ENCODE measurements at regions not wholly inside any gene's neighbourhood (a gene's known extent, or its start where the extent isn't known, plus 50 kb on each side); places are given as distances from the start of the nearest gene placed in this dataset.

DNA sequence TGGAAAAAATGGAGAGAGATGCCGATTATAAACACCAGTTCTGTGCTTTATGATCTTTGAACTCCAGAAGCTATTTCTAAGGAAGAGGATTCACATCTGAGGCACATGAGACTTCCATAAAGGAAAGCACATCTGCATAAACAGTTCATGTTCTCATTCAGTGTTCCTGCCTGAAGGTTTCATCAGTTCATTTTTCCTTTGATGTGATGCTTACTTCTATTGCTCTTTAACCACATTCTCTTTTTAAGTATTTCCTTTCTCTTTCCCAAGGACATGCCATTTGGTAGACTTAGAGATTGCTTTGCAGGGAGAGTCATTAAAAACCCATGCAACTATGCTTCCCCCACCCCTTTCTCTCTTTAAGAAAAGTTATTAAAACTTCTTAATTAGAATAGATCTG is 387.0 kb upstream of the FLRT2 start:
- ChIA-PET POLR2A (no interaction called here), CTCF (no interaction called here)
- DNase-seq, result no peak
- Mint-ChIP-seq H3K27ac (ENCODE audit: unreplicated experiment) (no peak overlapping the region), H3K9me3 (ENCODE audit: unreplicated experiment) (peaks cover 8% of the 10 kb centered on the region), H3K36me3 (ENCODE audit: insufficient read depth, unreplicated experiment) (no peaks in the 10 kb centered on the region), H3K27me3 (ENCODE audit: insufficient read depth, unreplicated experiment) (no peaks in the 10 kb centered on the region), H3K4me1 (ENCODE audit: low read depth, unreplicated experiment) (no peaks in the 10 kb centered on the region), H3K4me3 (ENCODE audit: unreplicated experiment) (no peak overlapping the region)
- intact Hi-C loops (cut with micrococcal nuclease; ENCODE audit: unreplicated experiment), result no loop called here
- BruUV-seq (replicated peaks), result no TSS peak
- TF ChIP-seq, protein P1, sequence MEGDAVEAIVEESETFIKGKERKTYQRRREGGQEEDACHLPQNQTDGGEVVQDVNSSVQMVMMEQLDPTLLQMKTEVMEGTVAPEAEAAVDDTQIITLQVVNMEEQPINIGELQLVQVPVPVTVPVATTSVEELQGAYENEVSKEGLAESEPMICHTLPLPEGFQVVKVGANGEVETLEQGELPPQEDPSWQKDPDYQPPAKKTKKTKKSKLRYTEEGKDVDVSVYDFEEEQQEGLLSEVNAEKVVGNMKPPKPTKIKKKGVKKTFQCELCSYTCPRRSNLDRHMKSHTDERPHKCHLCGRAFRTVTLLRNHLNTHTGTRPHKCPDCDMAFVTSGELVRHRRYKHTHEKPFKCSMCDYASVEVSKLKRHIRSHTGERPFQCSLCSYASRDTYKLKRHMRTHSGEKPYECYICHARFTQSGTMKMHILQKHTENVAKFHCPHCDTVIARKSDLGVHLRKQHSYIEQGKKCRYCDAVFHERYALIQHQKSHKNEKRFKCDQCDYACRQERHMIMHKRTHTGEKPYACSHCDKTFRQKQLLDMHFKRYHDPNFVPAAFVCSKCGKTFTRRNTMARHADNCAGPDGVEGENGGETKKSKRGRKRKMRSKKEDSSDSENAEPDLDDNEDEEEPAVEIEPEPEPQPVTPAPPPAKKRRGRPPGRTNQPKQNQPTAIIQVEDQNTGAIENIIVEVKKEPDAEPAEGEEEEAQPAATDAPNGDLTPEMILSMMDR (IDR thresholded peaks at IDR 0.05; ENCODE audit: insufficient read depth in 1 of 2, low read depth in 1 of 2, low read length in 1 of 2, severe bottlenecking in 1 of 2, unreplicated experiment in 1 of 2), result no peak
- H3K9me3 ChIP-seq, result no peaks in the 10 kb centered on the region
- no peaks in the 10 kb centered on the region for H3K36me3 ChIP-seq (ENCODE audit: control insufficient read depth, insufficient read depth, low read length)
- no peak overlapping the region for H3K4me3 ChIP-seq (ENCODE audit: low read depth, low read length)
- no peaks in the 10 kb centered on the region for H3K27me3 ChIP-seq (replicated peaks; ENCODE audit: control insufficient read depth, insufficient read depth, low read length)
- no peaks in the 10 kb centered on the region for H3K4me1 ChIP-seq

DNA sequence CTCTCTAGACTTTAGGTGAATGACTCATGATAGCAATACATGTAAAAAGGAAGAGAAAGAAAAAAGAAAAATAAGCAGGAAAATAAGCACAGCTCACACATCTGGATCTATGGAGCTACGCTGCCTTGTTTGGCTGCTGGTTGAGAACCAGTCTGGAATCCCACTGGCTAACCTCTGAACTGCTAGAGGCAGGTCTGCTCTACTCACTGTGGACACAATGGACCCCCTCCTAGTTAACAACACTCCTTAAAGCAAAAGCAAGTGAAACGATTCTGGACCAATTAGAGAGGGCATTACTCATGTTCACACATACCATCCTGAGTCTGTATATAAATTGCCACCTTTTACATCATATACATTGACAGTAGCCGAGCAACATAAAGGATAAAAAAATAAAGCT is 383.2 kb upstream of the FLRT2 start:
- Histone ChIP-seq H3K4me1 (peaks cover 10% of the 10 kb centered on the region), H3K27me3 (replicated peaks; ENCODE audit: control insufficient read depth, insufficient read depth, low read length) (no peaks in the 10 kb centered on the region), H3K4me3 (ENCODE audit: low read depth, low read length) (no peak overlapping the region), H3K36me3 (ENCODE audit: control insufficient read depth, insufficient read depth, low read length) (no peaks in the 10 kb centered on the region), H3K9me3 (no peaks in the 10 kb centered on the region)
- no peak for DNase-seq
- H3K27ac Mint-ChIP-seq (ENCODE audit: unreplicated experiment), result no peak overlapping the region
- POLR2A ChIA-PET, result no interaction called here
- peaks cover 11% of the 10 kb centered on the region for H3K9me3 Mint-ChIP-seq (ENCODE audit: unreplicated experiment)
- no TSS peak for BruUV-seq (replicated peaks)
- TF ChIP-seq, protein P1 (IDR thresholded peaks at IDR 0.05; ENCODE audit: insufficient read depth in 1 of 2, low read depth in 1 of 2, low read length in 1 of 2, severe bottlenecking in 1 of 2, unreplicated experiment in 1 of 2), result no peak
- H3K27me3 Mint-ChIP-seq (ENCODE audit: insufficient read depth, unreplicated experiment), result no peaks in the 10 kb centered on the region
- H3K36me3 Mint-ChIP-seq (ENCODE audit: insufficient read depth, unreplicated experiment), result no peaks in the 10 kb centered on the region
- intact Hi-C loops (cut with micrococcal nuclease; ENCODE audit: unreplicated experiment), result no loop called here
- H3K4me1 Mint-ChIP-seq (ENCODE audit: low read depth, unreplicated experiment), result no peaks in the 10 kb centered on the region
- H3K4me3 Mint-ChIP-seq (ENCODE audit: unreplicated experiment), result no peak overlapping the region
- CTCF ChIA-PET, result no interaction called here

DNA sequence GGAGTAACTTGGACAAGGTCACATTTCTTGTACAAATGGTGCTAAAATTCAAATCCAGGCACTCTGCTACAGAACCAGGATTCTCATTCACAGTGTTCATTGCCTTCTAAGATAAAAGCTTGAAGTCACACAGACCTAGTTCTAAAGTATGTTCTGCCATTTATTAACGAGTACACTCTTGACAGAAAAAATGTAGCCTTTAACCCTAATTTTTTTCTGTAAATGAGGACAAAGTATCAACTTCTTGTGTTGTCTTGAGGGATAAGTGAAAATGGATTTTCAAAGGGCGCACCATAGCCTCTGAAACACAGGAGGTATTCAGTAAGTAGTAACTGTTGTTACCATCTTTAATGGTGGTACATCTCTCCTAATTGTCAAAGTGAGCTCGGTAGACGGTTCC is 379.8 kb upstream of the FLRT2 start:
- peaks cover 10% of the 10 kb centered on the region for H3K4me1 ChIP-seq
- Mint-ChIP-seq H3K27me3 (ENCODE audit: insufficient read depth, unreplicated experiment) (no peaks in the 10 kb centered on the region), H3K36me3 (ENCODE audit: insufficient read depth, unreplicated experiment) (no peaks in the 10 kb centered on the region), H3K27ac (ENCODE audit: unreplicated experiment) (no peak overlapping the region), H3K4me3 (ENCODE audit: unreplicated experiment) (no peak overlapping the region), H3K9me3 (ENCODE audit: unreplicated experiment) (peaks cover 11% of the 10 kb centered on the region), H3K4me1 (ENCODE audit: low read depth, unreplicated experiment) (no peaks in the 10 kb centered on the region)
- H3K27me3 ChIP-seq (replicated peaks; ENCODE audit: control insufficient read depth, insufficient read depth, low read length), result no peaks in the 10 kb centered on the region
- ChIA-PET POLR2A (no interaction called here), CTCF (no interaction called here)
- no TSS peak for BruUV-seq (replicated peaks)
- H3K36me3 ChIP-seq (ENCODE audit: control insufficient read depth, insufficient read depth, low read length), result no peaks in the 10 kb centered on the region
- intact Hi-C loops (cut with micrococcal nuclease; ENCODE audit: unreplicated experiment), result no loop called here
- DNase-seq, result no peak
- TF ChIP-seq, protein P1 (IDR thresholded peaks at IDR 0.05; ENCODE audit: insufficient read depth in 1 of 2, low read depth in 1 of 2, low read length in 1 of 2, severe bottlenecking in 1 of 2, unreplicated experiment in 1 of 2), result no peak
- no peaks in the 10 kb centered on the region for H3K9me3 ChIP-seq
- H3K4me3 ChIP-seq (ENCODE audit: low read depth, low read length), result no peak overlapping the region

Measured in Caco-2 (cell line).